HCEC 1CT (cell line): ENCODE measurements at regions not wholly inside any gene's neighbourhood (a gene's known extent, or its start where the extent isn't known, plus 50 kb on each side); places are given as distances from the start of the nearest gene placed in this dataset.
A peak's percentile ranks its signal among the peaks of the same experiment; 100 is the strongest.

Experiments used
- DNase-seq: peaks from one replicate; pipeline ENCODE4 v3.0.0-alpha.2; 2017

- no peak for DNase-seq
Measured at GRCh38 chr10:44083719-44084400, 301.0 kb downstream of the CXCL12 start.

- DNase-seq: peak; percentile 26
Measured at GRCh38 chr10:44071479-44071878, 313.4 kb downstream of the CXCL12 start.

DNA sequence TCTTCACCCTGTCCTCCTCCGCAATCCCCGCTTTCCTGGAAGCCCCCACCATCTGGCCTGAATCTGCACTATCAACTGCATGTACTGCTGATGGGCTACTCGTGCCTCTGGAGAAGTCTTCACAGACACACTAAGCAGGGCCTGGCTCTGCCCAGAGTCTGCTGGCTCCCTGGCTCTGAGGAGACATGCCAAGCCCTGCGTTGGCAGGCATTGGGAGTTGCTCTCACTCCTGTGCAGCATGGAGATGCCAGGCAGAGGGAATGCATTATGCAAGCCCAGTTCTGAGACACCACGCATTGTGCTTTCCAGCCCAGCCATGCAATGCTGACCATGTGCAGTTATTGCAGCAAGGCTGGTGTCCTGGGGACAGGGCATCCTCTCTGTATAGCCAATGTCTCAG is 314.6 kb downstream of the CXCL12 start:
- no peak for DNase-seq

GRCh38 chr10:44069573-44069972 is 315.3 kb downstream of the CXCL12 start:
- no peak for DNase-seq

- DNase-seq: no peak
Measured at GRCh38 chr10:44068716-44069482, 316.0 kb downstream of the CXCL12 start.

DNA sequence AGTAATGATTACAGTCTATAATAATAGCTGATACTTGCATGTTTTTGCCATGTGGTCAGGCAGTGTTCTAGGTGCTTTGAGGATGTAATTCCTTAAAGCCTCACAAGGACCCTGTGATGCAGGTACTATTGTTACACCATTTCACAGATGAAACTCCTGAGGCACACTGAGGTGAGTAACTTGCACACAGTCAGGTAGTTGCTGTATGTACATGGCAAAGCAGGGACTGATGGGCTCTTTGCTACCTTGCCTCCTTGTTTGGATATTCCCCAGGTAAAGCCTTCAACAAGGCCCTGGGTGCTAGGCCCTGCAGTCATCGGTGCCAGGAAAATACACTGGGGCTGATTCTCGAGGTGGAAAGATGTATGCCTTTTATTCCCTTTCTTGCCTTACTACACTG is 317.5 kb downstream of the CXCL12 start:
- DNase-seq: no peak

GRCh38 chr10:44066527-44067255 is 318.2 kb downstream of the CXCL12 start:
- DNase-seq: no peak

GRCh38 chr10:44065788-44066526 is 318.9 kb downstream of the CXCL12 start:
- no peak for DNase-seq

- DNase-seq: no peak
Measured at GRCh38 chr10:44064987-44065787, 319.7 kb downstream of the CXCL12 start.

DNA sequence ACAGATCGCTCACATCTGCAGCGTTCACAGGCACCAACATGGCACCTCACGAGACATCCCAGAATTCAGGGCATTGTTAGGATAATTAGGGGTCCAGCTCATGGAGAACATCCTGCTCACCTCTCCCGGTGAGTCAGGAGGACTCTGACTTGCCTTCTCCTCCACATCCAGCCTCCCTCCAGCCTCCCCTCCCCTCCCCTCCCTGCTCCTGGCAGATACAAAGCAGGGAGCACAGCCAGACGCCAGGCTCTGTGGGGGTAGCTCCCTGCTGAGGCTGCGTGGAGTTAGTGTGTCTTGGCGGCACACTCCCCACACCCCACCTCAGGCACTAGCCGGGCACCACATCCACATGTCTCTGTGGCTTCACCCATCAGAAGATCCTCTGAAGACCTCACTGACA is 320.6 kb downstream of the CXCL12 start:
- no peak for DNase-seq

DNA sequence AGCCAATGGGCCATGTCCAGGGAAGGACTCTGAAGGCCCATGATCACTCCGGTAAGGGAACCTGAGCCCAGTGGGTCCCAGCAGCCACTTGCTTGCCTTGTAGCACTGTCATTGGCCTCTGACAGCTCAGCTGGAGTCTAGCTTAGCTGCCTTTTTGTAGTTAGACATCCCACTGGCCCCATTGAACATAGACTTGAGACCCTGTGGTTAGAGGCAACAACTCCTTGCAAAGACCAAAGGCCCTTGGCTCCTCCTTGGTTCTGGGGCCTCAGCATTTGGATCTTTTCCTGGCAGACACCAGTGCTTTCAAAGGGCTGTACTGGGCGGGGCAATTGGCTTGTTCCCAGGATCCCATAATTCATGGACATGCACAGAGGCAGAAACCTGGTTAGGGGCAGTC is 321.2 kb downstream of the CXCL12 start:
- DNase-seq: no peak

DNA sequence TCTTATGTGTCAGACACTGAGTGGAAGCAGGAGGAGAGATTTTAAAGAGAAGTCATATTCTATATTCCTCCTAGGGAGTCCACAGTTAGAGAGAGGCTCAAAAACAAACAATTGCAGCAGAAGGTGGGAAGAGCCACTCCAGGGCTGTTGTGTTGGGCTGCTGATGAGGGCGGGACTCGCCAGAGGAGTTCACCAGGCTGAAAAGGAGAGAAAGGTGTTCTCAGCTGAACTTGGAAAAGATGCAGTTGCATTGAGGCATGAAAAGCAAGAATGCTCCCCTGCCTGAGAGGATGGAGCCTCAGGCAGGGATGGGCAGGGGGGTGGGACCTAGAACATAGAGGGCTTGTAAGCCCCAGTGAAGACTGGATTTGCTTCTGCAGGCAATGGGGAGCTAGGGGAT is 324.2 kb downstream of the CXCL12 start:
- no peak for DNase-seq

DNA sequence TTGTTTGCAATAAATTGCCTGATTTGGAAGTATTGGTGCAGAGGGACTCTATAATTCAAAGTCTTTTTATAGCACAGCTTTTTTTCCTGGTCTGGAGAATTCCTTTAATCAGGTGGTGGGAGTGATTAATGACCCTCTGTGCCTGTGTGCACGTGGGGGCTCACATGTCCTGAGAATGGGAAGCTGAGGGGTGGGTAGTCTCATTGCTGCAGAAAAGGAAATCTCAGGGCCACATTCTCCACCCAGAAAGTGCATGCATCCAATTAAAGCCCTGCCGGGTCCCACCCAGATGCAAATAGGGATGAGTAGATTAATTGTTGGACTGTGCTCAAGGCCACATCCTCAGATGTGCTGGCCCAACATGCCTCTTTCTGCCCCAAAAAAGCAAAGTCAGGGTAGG is 324.7 kb downstream of the CXCL12 start:
- DNase-seq: no peak

DNA sequence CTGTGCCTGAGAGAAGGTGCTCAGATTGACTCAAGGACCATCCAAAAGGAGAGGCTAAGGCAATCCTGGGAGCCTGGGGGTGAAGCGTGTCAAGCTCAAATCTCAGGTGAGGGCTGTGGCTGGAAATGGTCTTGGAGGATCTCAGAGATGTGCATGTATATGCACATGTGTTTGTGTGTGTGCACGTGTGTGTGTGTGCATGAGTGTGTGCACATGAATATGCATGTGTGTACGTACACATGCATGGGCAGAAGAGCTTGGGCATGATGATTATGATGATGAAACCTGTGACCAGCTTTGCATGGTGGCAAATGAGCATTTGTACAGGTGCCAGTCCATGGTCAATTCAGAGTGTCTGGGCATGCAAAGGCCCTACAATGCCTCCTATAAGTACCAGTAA is 326.6 kb downstream of the CXCL12 start:
- no peak for DNase-seq

DNA sequence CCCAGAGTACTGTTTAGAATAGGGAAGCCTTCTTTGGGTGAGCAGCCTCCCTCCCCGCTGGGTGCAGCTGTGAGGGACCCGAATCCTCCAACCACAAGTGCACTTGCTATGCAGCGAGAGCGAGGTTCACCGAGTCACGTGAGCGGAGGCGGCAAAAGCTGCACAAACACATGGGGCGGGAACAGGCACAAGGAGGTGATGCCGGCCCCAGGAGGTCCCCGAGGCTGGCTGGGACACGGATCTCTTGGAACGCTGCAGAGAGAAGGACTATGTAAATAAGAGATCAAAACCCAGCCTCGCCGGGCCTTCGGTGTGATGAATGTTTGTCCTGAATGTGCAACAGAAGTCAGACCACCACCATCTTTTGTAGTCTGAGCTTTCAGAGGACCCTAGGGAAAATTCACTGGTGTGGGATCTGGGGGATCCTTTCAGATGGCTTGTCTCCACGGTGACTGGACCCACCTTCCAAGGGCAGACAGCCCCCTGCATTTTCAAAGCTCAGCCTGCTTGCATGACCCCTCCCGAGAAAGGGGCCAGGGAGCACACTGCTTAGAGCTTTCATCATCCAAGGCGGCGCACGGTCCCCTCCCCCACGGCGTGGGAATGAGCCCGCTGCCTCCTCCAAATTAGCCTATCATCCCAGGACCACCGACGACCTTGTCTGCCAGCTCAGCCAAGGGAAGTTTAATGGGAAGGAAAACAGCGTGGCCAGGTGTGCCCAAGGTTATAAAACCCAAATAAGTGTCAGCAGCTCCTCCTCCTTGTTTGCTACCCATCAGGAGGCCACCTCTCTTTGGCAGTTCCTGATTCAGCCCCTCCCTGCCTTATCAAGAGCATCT is 327.7 kb downstream of the CXCL12 start:
- no peak for DNase-seq

DNA sequence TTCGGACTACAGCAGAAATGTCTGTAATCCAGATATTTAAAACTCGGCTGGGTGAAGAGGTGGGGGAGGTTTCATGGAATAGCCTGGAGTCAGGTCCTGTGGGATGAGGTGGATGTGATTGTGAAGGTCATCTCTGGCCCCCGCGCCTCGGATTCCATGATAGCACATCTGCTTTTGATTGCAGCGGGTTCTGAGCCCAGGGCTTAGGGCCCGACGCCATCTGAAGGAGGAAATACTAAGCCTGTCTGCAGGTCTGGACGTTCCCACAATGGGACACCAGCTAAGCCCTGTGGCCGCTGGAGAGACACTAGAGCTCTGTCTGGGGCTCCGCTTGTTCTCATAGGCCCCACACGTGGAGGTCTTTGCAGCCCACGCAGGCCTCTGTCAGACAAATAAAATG is 328.7 kb downstream of the CXCL12 start:
- no peak for DNase-seq

DNA sequence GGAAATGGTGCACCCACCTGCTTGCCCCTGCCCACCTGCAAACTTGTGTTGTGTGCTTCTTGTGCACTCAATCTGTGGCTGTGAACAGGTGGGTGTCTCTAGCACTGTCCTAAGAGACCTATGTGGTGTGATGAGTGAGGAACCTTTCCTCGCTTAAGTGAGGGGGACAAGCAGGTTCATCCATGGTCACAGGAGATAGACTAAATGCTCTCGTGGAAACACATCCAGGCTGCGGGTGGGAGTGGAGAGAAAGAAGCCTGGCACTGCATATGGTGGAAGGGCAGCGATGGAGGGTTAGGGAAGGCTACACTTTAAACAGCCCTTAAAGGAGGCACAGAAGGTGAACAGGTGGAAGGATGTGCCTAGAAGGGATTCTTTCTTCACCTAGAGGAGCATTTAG is 330.9 kb downstream of the CXCL12 start:
- DNase-seq: no peak

- no peak for DNase-seq
Measured at GRCh38 chr10:44053391-44053790, 331.5 kb downstream of the CXCL12 start.

DNA sequence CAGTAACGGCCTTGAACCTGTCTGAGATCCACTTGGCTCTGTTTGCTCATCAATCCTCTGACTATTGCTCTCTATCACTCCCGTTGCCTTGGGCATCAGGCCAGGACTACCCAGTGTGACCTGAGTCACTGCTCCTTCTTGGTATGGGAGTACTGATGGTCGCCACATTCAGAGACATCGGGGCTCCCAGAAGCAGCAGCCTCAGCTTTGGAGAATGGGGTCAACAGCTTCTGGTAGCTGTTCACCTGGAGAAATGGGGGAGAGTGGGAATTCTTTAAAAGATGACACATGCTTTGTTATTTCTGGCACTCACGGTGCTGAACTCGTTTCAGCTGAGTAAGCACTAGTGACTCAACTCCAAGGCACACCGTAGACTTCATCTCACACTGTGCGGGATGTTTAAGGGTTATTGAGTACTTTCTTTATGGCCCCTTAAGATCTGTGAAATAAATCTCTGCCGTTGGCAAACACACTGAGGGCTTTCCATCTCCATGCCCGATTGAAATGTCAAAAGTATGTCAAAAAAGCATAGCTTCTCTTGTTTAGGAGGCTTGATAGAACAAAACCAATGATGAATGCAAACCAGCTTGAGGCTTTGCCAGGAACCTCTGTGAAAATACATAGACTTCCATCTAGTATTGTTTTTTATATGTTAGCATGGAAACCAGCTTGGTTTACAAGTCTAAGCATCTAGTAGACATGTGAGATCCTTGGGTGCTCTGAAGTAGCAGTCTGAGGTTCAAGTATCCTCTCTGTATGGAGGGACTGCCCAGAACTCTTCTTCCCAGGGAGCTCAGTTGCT is 333.1 kb downstream of the CXCL12 start:
- DNase-seq: peak; percentile 45

DNA sequence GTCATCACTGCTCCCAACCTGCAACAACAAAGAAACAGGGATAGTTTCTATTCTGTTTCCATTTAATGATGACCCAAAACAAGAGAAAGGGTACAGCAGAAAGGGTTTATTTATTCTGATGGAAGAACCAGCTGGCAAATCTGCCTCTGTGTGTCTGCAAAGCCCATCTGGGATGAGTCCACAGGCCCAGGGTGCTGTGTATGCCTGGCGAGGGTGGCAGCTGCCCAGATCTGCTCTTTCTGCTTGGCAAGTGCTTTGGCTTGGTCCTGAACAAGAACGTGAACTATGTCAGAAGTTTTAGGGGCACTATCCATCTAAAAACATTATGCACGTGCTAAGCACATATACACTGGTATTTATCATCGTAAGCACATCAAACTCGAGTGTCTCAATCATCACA is 333.8 kb downstream of the CXCL12 start:
- no peak for DNase-seq
